ENCODE measurements at regions not wholly inside any gene's neighbourhood (a gene's known extent, or its start where the extent isn't known, plus 50 kb on each side); places are given as distances from the start of the nearest gene placed in this dataset.
A peak's percentile ranks its signal among the peaks of the same experiment; 100 is the strongest.

DNA sequence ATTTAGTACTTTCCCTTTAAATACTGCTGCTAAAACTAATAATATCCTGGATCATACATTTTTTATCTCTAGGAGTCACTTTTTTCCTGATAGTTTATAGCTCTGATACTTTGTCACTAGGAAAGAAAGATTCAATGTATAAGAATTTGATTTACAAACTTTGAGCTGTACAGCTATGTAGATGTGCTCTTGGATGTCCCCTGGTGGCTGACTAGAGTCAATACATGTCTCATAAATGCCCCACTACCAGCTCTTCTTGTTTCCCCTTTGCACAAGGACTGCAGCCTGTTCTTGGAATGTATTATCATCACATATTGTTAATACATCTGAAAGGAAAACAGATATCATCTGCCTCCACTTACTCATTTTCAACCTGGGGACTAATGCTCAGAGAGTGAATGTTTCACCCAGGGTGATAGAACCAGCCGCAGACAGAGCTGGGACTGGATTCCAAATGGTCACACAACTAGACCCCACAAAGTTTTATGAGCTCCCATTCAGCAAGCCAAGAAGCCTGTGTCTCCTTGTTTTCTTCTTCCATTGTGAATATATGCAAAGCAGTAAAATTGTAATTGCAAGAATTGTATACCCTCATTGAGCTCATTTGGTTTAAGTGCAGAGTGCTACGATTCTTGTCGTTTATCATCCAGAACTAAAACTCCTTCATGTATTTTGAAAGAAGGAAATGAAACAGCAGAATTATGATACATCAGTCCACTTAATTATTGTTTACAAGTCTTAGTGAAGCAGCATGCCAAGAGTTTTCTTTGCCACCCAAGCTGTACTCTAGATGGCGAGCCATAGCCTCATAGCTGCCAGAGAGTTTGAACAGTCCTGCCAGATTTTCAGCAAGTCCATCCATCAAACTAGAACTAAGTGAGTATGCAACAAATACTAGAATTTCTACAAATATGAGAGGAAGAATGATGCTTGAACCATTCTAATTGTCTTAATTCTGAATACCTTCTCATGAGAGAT lies 261.6 kb upstream of the LMCD1 start:
- TF ChIP-seq, protein P1, sequence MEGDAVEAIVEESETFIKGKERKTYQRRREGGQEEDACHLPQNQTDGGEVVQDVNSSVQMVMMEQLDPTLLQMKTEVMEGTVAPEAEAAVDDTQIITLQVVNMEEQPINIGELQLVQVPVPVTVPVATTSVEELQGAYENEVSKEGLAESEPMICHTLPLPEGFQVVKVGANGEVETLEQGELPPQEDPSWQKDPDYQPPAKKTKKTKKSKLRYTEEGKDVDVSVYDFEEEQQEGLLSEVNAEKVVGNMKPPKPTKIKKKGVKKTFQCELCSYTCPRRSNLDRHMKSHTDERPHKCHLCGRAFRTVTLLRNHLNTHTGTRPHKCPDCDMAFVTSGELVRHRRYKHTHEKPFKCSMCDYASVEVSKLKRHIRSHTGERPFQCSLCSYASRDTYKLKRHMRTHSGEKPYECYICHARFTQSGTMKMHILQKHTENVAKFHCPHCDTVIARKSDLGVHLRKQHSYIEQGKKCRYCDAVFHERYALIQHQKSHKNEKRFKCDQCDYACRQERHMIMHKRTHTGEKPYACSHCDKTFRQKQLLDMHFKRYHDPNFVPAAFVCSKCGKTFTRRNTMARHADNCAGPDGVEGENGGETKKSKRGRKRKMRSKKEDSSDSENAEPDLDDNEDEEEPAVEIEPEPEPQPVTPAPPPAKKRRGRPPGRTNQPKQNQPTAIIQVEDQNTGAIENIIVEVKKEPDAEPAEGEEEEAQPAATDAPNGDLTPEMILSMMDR (IDR thresholded peaks at IDR 0.05), result peak; percentile 80
- Histone ChIP-seq H3K4me1 (peaks cover 14% of the 10 kb centered on the region), H3K36me3 (no peaks in the 10 kb centered on the region), H3K27me3 (ENCODE audit: low read depth) (no peaks in the 10 kb centered on the region), H3K4me3 (no peak overlapping the region), H3K27ac (no peak overlapping the region), H3K9me3 (peaks cover 11% of the 10 kb centered on the region)
- intact Hi-C loops (cut with DNase I), result no loop called here
- peak; percentile 72 to 86 for ATAC-seq
- DNase-seq, result no peak

DNA sequence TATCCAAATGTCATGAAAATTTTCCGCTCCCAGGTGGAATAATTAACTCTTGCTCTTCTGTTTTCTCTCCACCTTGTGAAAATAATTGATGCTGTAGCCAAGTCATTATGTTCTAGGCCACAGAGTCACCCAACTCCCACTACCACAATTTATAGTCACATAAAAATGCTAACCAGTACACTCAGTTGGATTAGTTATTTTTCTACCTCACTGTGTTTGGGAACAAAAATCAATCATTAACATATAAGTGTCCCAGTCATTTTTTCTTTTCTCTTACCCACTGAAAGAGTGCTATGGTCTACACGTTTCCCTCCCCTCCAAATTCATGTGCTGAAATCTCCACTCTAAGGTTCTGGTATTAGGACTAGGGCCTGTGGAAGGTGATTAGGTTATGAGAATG lies 255.6 kb upstream of the LMCD1 start:
- no peak for ATAC-seq
- TF ChIP-seq, protein P1 (IDR thresholded peaks at IDR 0.05), result no peak
- Histone ChIP-seq H3K27ac (no peak overlapping the region), H3K27me3 (ENCODE audit: low read depth) (no peaks in the 10 kb centered on the region), H3K4me1 (no peaks in the 10 kb centered on the region), H3K9me3 (peaks cover 11% of the 10 kb centered on the region), H3K4me3 (no peak overlapping the region), H3K36me3 (no peaks in the 10 kb centered on the region)
- intact Hi-C loops (cut with DNase I), result no loop called here
- no peak for DNase-seq

- intact Hi-C loops (cut with DNase I), result no loop called here
- no peak for DNase-seq
- TF ChIP-seq, protein P1 (IDR thresholded peaks at IDR 0.05), result no peak
Measured at GRCh38 chr3:8253201-8253600, 248.4 kb upstream of the LMCD1 start.

GRCh38 chr3:8254489-8254888 lies 247.1 kb upstream of the LMCD1 start:
- Histone ChIP-seq H3K9me3 (no peaks in the 10 kb centered on the region), H3K4me3 (no peak overlapping the region), H3K27ac (no peak overlapping the region), H3K4me1 (no peaks in the 10 kb centered on the region), H3K27me3 (ENCODE audit: low read depth) (no peaks in the 10 kb centered on the region), H3K36me3 (no peaks in the 10 kb centered on the region)
- TF ChIP-seq, protein P1 (IDR thresholded peaks at IDR 0.05), result no peak
- intact Hi-C loops (cut with DNase I), result no loop called here
- no peak for ATAC-seq
- no peak for DNase-seq

More at GRCh38 chr3:8253201-8253600, 248.4 kb upstream of the LMCD1 start:
- Histone ChIP-seq H3K9me3 (no peaks in the 10 kb centered on the region), H3K27ac (no peak overlapping the region), H3K4me3 (no peak overlapping the region), H3K27me3 (ENCODE audit: low read depth) (no peaks in the 10 kb centered on the region), H3K4me1 (no peaks in the 10 kb centered on the region), H3K36me3 (no peaks in the 10 kb centered on the region)
- no peak for ATAC-seq

DNA sequence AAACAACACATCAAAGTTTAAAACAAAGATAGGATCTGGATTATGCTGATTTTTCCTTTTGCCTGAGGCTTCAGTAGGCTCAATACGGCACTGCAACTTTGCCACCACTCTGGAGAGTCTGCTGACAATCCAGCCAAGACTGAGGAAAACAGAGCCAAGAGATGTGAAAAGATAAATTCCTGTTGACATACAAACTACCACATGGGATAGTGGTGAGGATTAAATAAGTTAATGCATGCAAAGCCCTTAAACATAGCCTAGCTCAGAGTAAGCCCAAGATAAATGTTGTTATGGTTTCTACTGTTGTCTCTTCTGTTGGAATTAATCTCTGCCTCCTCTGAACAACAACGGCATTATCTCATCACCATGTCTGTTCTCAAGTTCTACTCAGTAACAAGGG lies 245.9 kb upstream of the LMCD1 start:
- Histone ChIP-seq H3K36me3 (no peaks in the 10 kb centered on the region), H3K4me1 (no peaks in the 10 kb centered on the region), H3K4me3 (no peak overlapping the region), H3K27ac (no peak overlapping the region), H3K27me3 (ENCODE audit: low read depth) (no peaks in the 10 kb centered on the region), H3K9me3 (peaks cover 1% of the 10 kb centered on the region)
- intact Hi-C loops (cut with DNase I), result no loop called here
- ATAC-seq (no peak), DNase-seq (no peak)
- TF ChIP-seq, protein P1 (IDR thresholded peaks at IDR 0.05), result no peak

All from lower lobe of right lung (tissue), 2 donors.